ENCODE measurements at regions not wholly inside any gene's neighbourhood (a gene's known extent, or its start where the extent isn't known, plus 50 kb on each side); places are given as distances from the start of the nearest gene placed in this dataset.

- TF ChIP-seq REST (tag by site-specific recombination; IDR thresholded peaks at IDR 0.05) (no peak), ZSCAN5A (tag by site-specific recombination; IDR thresholded peaks at IDR 0.05) (no peak), ZNF670 (tag by site-specific recombination; IDR thresholded peaks at IDR 0.05; ENCODE audit: low read depth) (no peak), ZNF677 (tag by site-specific recombination; IDR thresholded peaks at IDR 0.05) (no peak), ZNF2 (tag by site-specific recombination; IDR thresholded peaks at IDR 0.05) (no peak)
Observed at GRCh38 chr1:192521734-192522133, 53.8 kb upstream of the RGS1 start (continued).

- ChIA-PET CTCF (no interaction called here), POLR2A (no interaction called here)
- Histone ChIP-seq H3K27ac (ENCODE audit: extremely low read depth, low read depth, low read length) (no peak overlapping the region), H3K4me3 (ENCODE audit: low read depth, low read length) (no peak overlapping the region), H3K36me3 (ENCODE audit: control insufficient read depth in 2 of 2, insufficient read depth in 1 of 2, low read length in 2 of 2) (no peaks in the 10 kb centered on the region), H3K4me1 (ENCODE audit: control insufficient read depth, insufficient read depth, low read length) (no peaks in the 10 kb centered on the region), H3K9me3 (ENCODE audit: control insufficient read depth, insufficient read depth, low read depth, low read length) (no peaks in the 10 kb centered on the region)
- TF ChIP-seq ZNF560 (tag by site-specific recombination; IDR thresholded peaks at IDR 0.05; ENCODE audit: borderline replicate concordance): no peak
- no peak for TF ChIP-seq ZNF433 (tag by site-specific recombination; IDR thresholded peaks at IDR 0.05; ENCODE audit: low read depth)
- no peak for TF ChIP-seq ZBTB6 (tag by site-specific recombination; IDR thresholded peaks at IDR 0.05)
- TF ChIP-seq ZNF157 (tag by site-specific recombination; IDR thresholded peaks at IDR 0.05): no peak
- TF ChIP-seq ZNF10 (tag by site-specific recombination; IDR thresholded peaks at IDR 0.05): no peak
- no peak for TF ChIP-seq ZNF776 (tag by site-specific recombination; IDR thresholded peaks at IDR 0.05; ENCODE audit: borderline replicate concordance)
- TF ChIP-seq ZNF354C (tag by site-specific recombination; IDR thresholded peaks at IDR 0.05; ENCODE audit: borderline replicate concordance, low read depth): no peak
- TF ChIP-seq ZNF544 (tag by site-specific recombination; IDR thresholded peaks at IDR 0.05): no peak
- no peak for TF ChIP-seq ZSCAN23 (tag by site-specific recombination; IDR thresholded peaks at IDR 0.05)
- no peak for TF ChIP-seq ZNF530 (tag by site-specific recombination; IDR thresholded peaks at IDR 0.05; ENCODE audit: low read depth)
- TF ChIP-seq ZNF184 (tag by site-specific recombination; IDR thresholded peaks at IDR 0.05): no peak
- no peak for TF ChIP-seq ZNF621 (tag by site-specific recombination; IDR thresholded peaks at IDR 0.05)
- TF ChIP-seq ZNF777 (tag by site-specific recombination; IDR thresholded peaks at IDR 0.05; ENCODE audit: borderline replicate concordance): no peak
- no peak for TF ChIP-seq ZNF501 (tag by site-specific recombination; IDR thresholded peaks at IDR 0.05)
- no peak for TF ChIP-seq FEZF1 (tag by site-specific recombination; IDR thresholded peaks at IDR 0.05)
- TF ChIP-seq ZFP3 (tag by site-specific recombination; IDR thresholded peaks at IDR 0.05; ENCODE audit: low read depth): no peak
- TF ChIP-seq ZXDB (tag by site-specific recombination; IDR thresholded peaks at IDR 0.05): no peak
- TF ChIP-seq ZNF626 (tag by site-specific recombination; IDR thresholded peaks at IDR 0.05): no peak
Observed at GRCh38 chr1:192522673-192523072, 52.9 kb upstream of the RGS1 start.
